ENCODE measurements at regions not wholly inside any gene's neighbourhood (a gene's known extent, or its start where the extent isn't known, plus 50 kb on each side); places are given as distances from the start of the nearest gene placed in this dataset.

DNA sequence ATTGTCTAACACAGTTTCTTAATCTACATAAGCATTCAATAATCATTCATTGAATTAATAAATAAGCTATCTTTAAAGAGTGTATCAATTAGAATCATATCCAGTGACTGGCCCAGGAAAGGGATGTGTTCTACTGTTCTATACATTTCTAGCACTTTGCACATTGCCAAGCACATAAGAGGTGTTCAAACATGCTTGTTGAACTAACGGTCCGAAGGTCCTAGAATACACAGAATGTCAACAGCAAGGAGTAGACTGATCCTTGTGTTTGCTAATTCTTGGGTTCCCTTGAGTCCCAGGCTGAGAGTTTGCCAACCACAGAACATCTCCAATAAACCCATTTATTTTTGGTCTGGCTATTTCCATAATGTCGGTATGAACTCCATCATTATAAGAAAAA, 331.7 kb upstream of the DCC start (continued):
- TF ChIP-seq, protein P1, sequence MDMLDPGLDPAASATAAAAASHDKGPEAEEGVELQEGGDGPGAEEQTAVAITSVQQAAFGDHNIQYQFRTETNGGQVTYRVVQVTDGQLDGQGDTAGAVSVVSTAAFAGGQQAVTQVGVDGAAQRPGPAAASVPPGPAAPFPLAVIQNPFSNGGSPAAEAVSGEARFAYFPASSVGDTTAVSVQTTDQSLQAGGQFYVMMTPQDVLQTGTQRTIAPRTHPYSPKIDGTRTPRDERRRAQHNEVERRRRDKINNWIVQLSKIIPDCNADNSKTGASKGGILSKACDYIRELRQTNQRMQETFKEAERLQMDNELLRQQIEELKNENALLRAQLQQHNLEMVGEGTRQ (IDR thresholded peaks at IDR 0.05; ENCODE audit: low read length) = no peak
- TF ChIP-seq POU5F1 (IDR thresholded peaks at IDR 0.05; ENCODE audit: low read depth, low read length) = no peak
- TF ChIP-seq RFX5 (IDR thresholded peaks at IDR 0.05; ENCODE audit: borderline replicate concordance, low read depth, low read length) = no peak
- no peak for TF ChIP-seq NANOG (IDR thresholded peaks at IDR 0.05; ENCODE audit: insufficient read depth, low read depth, low read length, poor library complexity, severe bottlenecking)
- no peak for TF ChIP-seq CREB1 (IDR thresholded peaks at IDR 0.05)
- TF ChIP-seq BACH1 (IDR thresholded peaks at IDR 0.05; ENCODE audit: low read length) = no peak
- TF ChIP-seq SAP30 (IDR thresholded peaks at IDR 0.05; ENCODE audit: insufficient read depth, insufficient replicate concordance, low read length) = no peak
- TF ChIP-seq SIN3A (conservative IDR thresholded peaks at IDR 0.05 in 1 of 2, IDR thresholded peaks at IDR 0.05 in 1 of 2; ENCODE audit: low read depth in 1 of 2, low read length in 2 of 2) = no peak
- TF ChIP-seq TCF12 (IDR thresholded peaks at IDR 0.05; ENCODE audit: low read depth, low read length) = no peak
